HG03159 (cell line): ENCODE measurements at regions not wholly inside any gene's neighbourhood (a gene's known extent, or its start where the extent isn't known, plus 50 kb on each side); places are given as distances from the start of the nearest gene placed in this dataset.
"Not testable (repeated sequence)": the region's sequence is repeated elsewhere in the genome, so short reads cannot be mapped to it uniquely, and the experiment has no call there.

Experiments
- ATAC-seq: cut with Tn5 transposase; IDR thresholded peaks from one replicate; pipeline ENCODE4 v1.9.1; 2021; ENCODE audit warnings: mild to moderate bottlenecking, moderate library complexity; ENCODE audit not compliant: unreplicated experiment

DNA sequence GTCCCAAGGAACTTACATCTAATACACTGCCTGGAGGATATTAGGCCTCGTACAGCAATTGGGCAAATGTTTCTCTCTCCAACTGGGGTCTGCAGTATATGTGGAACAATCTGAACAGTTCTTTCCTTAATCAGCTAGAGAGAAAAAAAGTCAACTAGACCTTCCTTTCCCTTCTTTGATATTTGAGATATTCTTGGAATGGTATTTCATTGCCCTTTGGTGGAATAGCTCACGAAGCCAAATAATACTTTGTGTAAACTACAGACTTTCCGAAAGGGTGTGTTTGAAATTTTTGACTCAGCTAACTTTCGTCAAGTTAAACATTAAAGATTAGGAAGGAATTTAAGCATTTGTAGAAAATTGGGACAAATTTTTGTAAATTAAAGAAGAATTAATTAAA is 425.6 kb downstream of the RWDD3 start:
- no peak for ATAC-seq

DNA sequence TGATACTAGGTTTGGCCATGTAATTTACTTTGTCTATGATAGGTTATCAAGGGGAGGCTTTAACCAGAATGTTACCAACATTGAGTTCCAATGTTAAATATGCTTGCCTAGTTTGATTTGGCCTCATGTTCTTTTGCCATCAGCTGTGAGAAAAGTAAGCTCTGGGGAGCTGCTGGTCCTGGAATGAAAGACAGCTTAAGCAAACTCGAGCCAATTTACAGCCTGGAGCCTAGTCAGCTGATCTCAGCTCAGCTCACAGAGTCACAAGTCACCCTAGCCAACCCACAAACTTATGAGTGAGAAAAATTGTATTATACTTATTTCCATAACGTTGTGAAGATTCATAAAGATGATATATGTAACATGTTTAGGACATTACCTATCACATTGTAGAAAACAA is 426.7 kb downstream of the RWDD3 start:
- no peak for ATAC-seq

DNA sequence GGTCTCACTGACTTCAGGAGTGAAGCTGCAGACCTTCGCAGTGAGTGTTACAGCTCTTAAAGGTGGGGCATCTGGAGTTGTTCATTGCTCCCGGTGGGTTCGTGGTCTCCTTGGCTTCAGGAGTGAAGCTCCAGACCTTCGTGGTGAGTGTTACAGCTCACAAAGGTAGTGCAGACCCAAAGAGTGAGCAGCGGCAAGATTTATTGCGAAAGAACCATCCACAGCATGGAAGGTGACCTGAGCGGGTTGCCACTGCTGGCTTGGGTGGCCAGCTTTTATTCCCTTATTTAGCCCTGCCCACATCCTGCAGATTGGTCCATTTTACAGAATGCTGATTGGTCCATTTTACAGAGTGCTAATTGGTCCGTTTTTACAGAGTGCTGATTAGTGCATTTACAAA is 429.5 kb downstream of the RWDD3 start:
- not testable (repeated sequence) for ATAC-seq

DNA sequence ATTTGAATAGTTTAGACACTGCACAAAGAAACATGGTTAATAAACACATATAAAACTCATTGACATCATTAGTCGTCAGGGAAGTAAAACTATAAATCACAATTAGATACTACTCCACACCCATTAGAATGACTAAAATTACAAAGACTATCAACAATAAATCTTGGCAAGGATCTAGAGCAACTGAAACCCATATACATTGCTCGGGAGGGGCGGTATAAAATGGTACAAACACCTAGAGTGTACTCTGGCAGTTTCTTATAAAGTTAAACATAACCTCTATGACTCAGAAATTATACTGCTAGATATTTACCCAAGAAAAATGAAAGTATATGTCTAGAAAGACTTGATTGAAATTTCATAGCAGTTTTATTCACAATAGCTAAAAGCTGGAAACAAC is 434.2 kb downstream of the RWDD3 start:
- no peak for ATAC-seq

DNA sequence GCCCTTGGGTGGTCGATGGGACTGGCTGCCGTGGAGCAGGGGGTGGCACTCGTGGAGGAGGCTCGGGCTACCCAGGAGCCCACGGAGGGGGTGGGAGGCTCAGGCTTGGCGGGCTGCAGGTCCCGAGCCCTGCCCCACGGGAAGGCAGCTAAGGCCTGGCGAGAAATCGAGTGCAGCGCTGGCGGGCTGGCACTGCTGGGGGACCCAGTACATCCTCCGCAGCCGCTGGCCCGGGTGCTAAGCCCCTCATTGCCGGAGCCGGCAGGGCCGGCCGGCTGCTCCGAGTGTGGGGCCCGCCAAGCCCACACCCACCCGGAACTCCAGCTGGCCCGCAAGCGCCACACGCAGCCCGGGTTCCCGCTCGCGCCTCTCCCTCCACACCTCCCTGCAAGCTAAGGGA is 435.6 kb downstream of the RWDD3 start:
- not testable (repeated sequence) for ATAC-seq

DNA sequence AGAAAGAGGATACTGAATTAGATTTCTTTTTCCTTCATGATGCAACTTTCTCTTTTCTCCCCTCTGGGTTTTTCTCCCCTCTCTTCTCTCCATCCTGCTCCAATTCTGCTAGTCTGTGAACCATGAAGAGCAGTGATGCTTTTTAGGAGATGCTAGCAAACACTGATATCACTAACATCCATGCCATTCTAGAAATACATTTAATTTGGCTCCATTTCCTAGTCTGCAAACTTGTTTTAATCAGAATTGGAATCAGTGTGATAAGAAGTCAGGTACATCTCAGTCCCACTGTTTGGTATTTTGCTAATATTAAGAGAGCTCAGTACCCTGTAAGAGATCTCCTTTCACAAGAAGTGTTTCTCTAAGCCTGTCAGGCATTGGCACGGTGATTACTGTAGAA is 437.1 kb downstream of the RWDD3 start:
- no peak for ATAC-seq

DNA sequence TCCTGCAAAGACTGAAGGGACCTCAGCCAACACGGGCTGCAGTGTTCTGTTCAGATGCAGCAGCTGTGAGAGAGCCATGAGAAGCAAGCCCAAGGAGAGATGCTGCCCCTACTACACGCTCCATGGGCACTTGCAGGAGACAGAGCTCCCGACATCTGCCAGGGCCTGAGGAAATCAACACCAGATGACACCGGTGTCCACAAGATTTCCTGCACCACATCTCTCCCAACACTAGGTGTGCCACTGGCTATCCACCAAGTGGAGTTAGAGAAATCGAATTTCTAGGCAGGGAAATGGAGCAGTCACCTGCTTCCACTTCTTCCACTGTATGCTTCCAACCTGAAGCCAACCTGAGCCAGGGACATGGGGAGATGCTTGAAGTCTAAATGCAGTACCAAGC is 445.3 kb downstream of the RWDD3 start:
- ATAC-seq, result no peak

DNA sequence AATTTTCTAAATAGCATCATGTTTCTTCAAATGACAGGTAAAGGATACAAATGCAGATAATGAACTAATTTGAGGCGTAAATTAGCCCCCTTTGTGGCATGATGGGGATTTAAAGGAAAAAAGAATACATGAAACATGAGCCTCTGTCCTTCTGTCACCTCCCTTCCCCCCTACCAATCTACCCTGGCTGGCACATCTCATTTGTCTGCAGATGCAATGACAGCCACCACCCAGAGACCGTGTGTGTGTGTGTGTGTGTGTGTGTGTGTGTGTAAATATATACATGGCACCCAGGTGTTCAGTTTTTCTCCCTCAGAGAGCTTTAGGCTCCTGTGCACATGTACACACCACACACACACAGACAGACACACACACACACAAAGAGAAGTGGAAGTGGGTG is 451.1 kb downstream of the RWDD3 start:
- ATAC-seq, result no peak

DNA sequence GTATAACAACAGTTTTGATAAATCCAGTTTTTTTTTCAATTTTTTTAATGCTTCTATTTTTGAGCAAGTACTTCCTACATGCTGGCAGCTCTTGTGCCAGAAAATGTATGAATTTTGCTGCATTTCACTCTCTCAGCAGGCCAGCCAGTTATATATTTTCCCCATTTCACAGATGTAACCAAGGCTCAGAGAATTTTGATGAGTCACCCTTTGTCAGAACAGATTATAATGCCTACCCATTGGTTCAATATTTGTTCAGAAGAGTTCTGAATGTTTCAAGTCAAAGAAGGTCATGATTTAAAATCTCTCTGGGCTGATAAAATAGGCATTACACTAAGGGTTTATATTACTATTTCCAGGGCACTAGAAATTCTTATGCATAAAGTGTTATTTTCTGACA is 452.2 kb downstream of the RWDD3 start:
- ATAC-seq, result no peak

DNA sequence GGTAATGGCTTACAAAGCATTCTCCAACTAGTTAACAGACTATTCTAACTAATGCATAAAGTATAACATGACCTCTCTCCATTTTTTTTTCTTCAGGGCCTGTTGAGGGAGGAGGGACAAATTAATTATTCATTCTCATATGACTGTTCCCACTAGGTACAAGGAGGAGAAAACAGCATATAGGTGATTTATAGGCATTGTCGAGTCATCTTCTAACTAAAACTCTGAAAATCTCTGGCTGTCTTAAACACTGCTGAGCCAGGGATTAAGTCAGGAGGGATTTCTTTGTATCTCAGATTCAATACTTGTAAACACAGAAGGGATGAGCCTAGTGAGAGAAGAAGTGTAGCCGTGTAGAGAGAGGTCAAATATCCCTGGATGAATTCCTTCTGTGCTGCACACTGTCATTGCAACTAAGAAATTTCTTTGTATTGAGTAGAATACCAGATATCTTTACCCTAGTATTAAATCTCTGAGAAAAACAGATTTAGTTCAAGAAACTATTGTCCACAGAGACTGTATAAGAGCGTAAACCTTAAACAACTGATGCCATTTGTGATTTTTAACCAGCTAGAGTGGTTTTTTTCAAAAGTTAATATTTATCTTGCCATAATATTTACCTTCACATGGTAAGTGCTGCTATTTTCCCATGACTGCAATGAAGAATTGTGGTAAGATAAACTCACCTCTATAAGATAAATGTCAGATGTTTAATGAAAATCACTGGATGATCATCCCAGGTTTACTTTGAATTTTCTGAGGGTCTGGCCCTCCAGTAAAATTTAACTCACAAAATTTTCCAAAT is 465.3 kb downstream of the RWDD3 start:
- no peak for ATAC-seq

DNA sequence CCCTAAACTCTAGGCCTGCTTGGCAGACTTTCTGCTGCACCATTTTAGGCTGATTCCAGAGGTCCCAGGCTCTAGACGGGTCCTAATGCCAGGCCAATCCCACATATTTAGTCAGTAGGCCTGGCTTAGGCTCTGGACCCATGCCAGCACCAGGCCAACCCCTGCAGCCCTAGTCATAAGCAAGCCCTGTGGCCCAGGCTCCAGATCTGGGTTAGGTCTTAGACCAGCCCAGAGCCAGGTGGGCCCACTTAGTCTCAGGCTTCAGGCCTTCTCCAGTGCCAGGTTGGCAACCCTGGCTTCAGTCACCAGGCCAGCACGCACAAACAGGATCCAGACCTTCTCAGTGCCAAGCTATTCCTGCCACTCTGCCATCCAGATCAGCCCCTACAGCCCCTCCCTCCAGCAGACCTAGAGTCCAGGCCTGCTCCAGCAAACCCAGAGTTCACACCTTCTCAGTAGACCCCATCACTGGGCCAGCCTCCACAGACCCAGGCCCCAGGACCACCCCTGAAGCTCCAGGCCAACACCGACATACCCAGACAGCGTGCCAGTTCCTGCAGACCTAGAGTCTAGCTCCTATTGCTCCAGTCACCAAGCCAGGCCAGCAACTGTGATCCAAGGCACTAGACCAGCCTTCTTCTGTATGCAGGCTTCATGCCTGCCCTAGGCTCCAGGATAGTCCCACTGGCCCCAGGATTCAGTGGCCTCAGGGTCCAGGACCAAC is 467.6 kb downstream of the RWDD3 start:
- ATAC-seq, result no peak

DNA sequence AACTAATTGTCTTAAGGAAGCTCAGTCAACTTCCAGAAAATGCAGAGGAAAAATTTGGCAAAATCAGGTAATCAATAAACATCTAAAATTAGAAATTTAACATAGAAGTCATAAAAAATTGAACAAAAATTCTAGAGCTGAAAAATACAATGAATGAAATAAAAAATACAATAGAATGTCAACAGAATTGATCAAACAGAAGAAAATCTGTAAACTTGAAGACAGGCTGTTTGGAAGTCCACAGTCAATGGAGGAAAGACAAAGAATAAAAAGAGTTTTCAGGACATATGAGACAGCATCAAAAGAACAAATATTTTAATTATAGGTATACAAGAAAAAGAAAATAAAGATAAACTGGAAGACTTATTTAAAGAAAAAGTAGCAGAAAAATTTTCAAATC is 469.0 kb downstream of the RWDD3 start:
- ATAC-seq, result no peak

DNA sequence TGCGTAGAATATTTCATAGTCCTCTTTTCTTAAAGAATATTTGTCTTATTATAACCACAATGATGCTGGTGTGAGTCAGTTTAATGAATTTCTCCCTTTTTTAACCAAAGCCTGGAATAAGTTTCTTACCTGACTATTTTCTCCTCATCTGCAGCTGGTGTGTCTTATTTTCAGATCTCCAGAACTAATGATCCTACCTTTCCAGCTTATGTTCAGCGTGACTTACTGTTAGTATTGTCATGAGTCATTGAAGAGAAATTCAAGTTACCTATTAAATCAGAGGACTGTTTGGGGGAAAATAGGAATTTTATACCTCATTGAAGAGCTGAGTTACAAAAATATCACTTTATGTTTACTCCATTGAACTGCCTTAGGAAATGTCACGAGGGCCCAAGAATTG is 482.1 kb downstream of the RWDD3 start:
- ATAC-seq, result no peak

DNA sequence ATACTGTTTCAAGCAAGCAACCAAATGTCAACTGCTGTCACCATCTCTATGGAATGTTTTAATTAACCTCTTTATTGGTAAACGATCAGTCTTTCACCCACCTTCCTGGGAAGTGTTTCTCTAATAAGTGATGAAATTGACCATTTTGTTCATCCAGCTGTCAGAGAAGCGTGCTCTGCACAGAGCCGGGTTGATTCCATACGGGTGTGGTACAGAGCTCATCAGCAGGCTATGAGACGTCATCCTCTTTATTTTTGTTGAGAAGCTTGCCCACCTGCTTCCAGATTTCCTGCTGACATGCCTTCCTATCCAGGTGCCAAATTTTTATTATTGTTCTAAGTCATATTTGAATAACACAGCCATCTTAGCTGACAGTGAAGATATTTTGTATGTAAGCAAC is 482.5 kb downstream of the RWDD3 start:
- no peak for ATAC-seq

DNA sequence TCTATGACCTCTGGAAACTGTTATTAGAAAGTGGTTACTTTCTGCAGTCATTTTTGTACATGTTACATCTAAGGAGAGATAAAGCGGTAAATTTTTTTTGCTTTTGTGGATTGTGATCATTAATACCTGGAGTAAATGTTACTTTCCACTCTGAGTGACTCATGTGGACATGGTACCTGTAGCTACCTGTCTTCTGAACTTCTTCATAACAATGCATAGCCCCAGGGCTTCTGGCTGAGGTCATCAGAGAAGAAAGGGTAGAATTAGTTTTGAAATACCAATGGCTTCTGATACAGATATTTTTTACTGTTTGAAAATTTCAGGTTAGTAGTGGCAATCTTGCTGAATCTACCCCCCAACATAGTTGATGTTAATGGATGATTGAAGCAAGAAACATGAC is 489.3 kb downstream of the RWDD3 start:
- ATAC-seq, result no peak

DNA sequence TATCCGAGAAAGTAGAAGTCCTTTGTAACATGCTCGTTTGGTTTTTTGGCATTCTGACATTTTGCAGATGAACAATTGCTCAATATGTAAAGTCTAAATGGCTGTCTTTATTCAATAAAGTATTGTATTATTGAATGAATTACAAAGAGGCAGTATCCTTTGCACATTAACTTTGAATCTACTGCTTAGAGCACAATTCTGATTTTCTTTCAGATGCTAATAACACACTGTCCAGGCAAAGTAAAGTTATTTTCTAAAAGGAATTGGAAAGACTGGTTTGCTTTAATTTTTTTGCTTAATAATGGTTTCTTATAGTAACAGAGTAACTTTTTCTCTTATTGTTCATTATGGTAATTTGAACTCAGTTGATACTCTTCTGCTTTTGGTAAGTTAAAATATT is 494.8 kb downstream of the RWDD3 start:
- ATAC-seq, result no peak

DNA sequence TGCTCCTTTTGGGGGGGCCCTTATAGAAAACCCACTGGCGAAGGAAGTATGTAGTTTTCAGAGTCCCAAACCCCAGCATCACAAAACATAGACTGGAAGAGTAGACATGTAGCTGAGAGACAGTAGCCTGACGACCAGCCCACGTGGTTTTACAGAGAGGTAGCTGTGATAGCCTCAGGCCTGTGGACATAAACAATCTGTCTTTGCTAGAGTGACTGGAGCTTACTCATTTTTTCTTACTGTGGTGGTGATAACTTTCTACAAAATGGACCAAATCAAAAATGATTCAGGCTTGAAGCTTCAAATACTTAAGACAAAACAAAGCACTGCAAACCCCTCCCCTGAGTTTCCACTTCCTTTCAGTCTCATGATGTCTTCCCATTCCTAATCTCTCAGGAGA is 497.0 kb downstream of the RWDD3 start:
- ATAC-seq, result no peak

DNA sequence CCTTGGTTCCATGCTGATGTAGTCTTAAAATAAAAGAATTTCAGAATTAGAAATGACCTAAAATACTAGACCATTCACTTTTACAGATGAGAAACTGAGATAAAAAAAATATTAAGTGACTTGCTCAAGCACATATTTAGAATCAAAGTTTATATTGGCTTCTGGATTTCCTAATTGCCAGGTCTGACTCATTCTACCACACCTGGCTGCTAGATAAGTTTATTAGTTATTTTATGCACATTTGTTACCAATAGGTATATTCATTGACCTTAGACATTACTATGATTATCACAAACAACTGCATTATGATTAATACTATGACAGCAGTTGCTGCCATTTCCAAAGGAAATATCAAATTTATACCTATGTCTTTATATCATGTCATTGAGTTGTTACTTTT is 497.5 kb downstream of the RWDD3 start:
- no peak for ATAC-seq

DNA sequence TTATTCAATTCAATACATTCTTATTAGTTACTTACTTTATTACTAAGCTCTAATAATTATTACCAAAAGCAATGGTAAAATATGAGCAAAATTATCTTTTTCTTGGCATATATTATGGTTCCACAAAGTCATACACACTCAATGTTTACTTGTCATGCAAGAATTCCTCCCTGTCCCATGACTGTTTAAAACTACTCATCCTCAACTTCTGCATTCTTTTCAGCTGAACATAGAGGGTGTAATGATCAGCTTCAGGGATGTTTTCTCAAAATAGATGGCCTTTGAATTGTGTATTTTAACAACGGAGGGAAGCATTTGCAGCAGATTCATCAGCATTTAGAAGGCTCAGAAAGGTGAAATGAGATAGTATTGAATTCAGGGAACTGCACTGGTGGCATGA is 499.0 kb downstream of the RWDD3 start:
- no peak for ATAC-seq

DNA sequence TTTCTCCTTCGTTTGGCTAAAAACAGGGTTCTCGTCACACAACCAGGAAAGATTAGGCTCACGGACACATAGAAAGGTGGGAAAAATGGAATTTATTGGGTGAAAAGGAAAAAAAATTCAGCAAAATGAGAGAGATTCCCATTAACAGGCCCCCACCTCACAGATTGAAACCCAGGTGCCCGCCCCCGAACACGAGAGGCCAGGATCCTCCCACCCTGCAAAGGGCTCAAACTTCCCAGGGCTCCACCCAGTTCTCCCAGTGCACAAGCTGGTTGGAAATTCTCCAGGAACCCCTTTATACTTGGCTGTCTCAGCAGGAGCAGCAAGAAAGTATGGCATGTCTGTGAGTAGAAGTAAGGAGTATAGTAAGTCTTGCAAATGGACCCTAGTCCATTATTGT is 499.7 kb downstream of the RWDD3 start:
- ATAC-seq, result no peak

DNA sequence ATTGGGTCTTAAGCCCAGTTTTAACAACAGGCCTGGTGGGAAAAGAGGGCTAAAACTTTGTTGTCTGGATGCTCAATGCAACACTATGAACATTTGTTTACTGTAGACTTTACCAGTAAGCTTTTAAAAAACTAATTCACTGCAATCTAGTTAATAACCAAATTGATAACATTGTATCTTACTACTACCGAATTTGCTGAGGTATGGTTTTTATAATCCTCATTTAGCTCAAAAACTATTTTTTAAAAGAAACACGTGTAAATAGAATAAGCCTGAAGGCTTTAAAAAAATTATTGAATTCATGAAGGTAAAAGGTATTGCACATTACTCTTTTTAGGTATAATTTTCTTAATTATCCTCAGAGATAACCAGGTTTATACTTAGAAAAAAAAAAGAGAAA is 500.6 kb downstream of the RWDD3 start:
- no peak for ATAC-seq

DNA sequence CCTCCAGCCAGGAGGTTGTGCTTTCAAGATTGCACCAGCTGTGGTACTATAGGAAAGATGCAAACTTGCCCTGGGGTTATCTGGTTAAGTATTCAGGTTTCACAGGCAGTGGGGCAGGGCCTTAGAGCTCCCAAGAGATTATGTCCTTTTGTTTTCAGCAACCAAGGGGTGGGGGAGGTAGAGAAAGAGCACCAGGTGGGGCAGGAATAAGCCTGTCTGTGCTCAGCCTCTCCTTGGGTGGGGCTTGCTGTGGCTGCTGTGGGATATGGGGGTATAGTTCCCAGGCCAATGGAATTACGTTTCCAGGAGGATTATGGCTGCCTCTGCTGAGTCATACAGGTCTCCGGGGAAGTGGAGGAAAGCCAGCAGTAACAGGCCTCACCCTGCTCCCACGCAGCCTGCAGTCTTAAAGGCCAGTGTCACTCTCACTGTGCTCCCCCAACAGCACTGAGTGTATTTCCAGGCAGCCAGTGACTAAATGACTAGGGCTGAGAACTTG is 508.6 kb downstream of the RWDD3 start:
- no peak for ATAC-seq
